SK-N-SH treated with all-trans-retinoic acid at 6 μM for 48 hours (cell line): ENCODE measurements at regions not wholly inside any gene's neighbourhood (a gene's known extent, or its start where the extent isn't known, plus 50 kb on each side); places are given as distances from the start of the nearest gene placed in this dataset.

Experiments
- BACH2 ChIP-seq: fragments of 250-450 bp; sonication (Bioruptor Pico); IDR thresholded peaks from 2 replicates; pipeline ENCODE4 v1.9.0; 2021; ENCODE audit warnings: mild to moderate bottlenecking, borderline replicate concordance
- GLIS3 ChIP-seq: fragments of 250-450 bp; sonication (Bioruptor Pico); IDR thresholded peaks from 2 replicates; pipeline ENCODE4 v1.5.0; 2020; ENCODE audit warnings: mild to moderate bottlenecking, moderate library complexity
- ISL1 ChIP-seq: fragments of 250-450 bp; sonication (Bioruptor Pico); IDR thresholded peaks from 2 replicates; pipeline ENCODE4 v2.1.2; 2022; ENCODE audit warnings: mild to moderate bottlenecking, moderate library complexity
- OSR1 ChIP-seq: fragments of 250-450 bp; sonication (Bioruptor Pico); IDR thresholded peaks from 2 replicates; pipeline ENCODE4 v1.8.0; 2022; ENCODE audit warnings: moderate library complexity, mild to moderate bottlenecking, inconsistent platforms
- RARB ChIP-seq: fragments of 250-450 bp; sonication (Bioruptor Pico); IDR thresholded peaks from 2 replicates; pipeline ENCODE4 v1.8.0; 2021; ENCODE audit warnings: mild to moderate bottlenecking, moderate library complexity
- TCF4 ChIP-seq: fragments of 250-450 bp; sonication (Bioruptor Pico); IDR thresholded peaks from 2 replicates; pipeline ENCODE4 v1.8.0; 2021; ENCODE audit warnings: mild to moderate bottlenecking, moderate library complexity, borderline replicate concordance
- ZFP3 ChIP-seq: fragments of 250-450 bp; sonication (Bioruptor Pico); IDR thresholded peaks from 2 replicates; pipeline ENCODE4 v1.5.0; 2020; ENCODE audit warnings: mild to moderate bottlenecking, moderate library complexity
- ZFP30 ChIP-seq: fragments of 450-650 bp; formaldehyde crosslinking; IDR thresholded peaks from 2 replicates; pipeline ENCODE4 v1.5.0; 2022; ENCODE audit warnings: mild to moderate bottlenecking, moderate library complexity
- ZNF70 ChIP-seq: fragments of 450-650 bp; formaldehyde crosslinking; IDR thresholded peaks from 2 replicates; pipeline ENCODE4 v1.5.0; 2020; ENCODE audit warnings: mild to moderate bottlenecking, moderate library complexity
- TF ChIP-seq, protein P1 (sequence below): fragments of 250-450 bp; sonication (Bioruptor Pico); IDR thresholded peaks from 2 replicates; pipeline ENCODE4 v1.8.0; 2020; ENCODE audit warnings: mild to moderate bottlenecking, moderate library complexity, borderline replicate concordance
- TF ChIP-seq, protein P2 (sequence below): fragments of 250-450 bp; sonication (Bioruptor Pico); IDR thresholded peaks from 2 replicates; pipeline ENCODE4 v1.5.1; 2020; ENCODE audit warnings: low read depth, mild to moderate bottlenecking, moderate library complexity

DNA sequence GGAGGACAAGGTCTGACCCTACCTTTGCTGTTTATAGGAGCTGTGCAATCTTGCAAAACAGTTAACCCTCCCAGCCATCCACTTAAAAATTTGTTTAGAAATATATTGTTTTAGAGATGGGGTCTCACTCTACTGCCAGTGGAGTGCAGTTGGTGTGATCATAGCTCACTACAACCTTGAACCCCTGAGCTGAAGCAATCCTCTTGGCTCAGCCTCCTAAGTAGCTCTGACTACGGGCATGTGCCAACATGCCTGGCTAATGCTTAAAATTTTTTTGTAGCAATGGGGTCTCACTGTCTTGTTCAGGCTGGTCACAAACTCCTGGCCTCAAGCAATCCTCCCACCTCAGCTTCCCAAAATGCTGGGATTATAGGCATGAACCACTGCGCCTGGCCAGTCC lies 120.2 kb upstream of the PJA2 start:
- TF ChIP-seq, protein P1, sequence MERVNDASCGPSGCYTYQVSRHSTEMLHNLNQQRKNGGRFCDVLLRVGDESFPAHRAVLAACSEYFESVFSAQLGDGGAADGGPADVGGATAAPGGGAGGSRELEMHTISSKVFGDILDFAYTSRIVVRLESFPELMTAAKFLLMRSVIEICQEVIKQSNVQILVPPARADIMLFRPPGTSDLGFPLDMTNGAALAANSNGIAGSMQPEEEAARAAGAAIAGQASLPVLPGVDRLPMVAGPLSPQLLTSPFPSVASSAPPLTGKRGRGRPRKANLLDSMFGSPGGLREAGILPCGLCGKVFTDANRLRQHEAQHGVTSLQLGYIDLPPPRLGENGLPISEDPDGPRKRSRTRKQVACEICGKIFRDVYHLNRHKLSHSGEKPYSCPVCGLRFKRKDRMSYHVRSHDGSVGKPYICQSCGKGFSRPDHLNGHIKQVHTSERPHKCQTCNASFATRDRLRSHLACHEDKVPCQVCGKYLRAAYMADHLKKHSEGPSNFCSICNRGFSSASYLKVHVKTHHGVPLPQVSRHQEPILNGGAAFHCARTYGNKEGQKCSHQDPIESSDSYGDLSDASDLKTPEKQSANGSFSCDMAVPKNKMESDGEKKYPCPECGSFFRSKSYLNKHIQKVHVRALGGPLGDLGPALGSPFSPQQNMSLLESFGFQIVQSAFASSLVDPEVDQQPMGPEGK (CRISPR knock-in tag), result no peak
- TF ChIP-seq RARB (no peak), ISL1 (no peak), GLIS3 (no peak), BACH2 (CRISPR knock-in tag) (no peak), ZNF70 (no peak), OSR1 (no peak), TCF4 (CRISPR knock-in tag) (no peak), ZFP3 (CRISPR knock-in tag) (no peak), ZFP30 (CRISPR knock-in tag) (no peak)
- TF ChIP-seq, protein P2, sequence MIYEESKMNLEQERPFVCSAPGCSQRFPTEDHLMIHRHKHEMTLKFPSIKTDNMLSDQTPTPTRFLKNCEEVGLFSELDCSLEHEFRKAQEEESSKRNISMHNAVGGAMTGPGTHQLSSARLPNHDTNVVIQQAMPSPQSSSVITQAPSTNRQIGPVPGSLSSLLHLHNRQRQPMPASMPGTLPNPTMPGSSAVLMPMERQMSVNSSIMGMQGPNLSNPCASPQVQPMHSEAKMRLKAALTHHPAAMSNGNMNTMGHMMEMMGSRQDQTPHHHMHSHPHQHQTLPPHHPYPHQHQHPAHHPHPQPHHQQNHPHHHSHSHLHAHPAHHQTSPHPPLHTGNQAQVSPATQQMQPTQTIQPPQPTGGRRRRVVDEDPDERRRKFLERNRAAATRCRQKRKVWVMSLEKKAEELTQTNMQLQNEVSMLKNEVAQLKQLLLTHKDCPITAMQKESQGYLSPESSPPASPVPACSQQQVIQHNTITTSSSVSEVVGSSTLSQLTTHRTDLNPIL, result no peak
